ENCODE measurements at regions not wholly inside any gene's neighbourhood (a gene's known extent, or its start where the extent isn't known, plus 50 kb on each side); places are given as distances from the start of the nearest gene placed in this dataset.

- no peaks in the 10 kb centered on the region for H3K9me3 ChIP-seq (ENCODE audit: insufficient read depth in 2 of 2, low read depth in 1 of 2, low read length in 1 of 2)
- TF ChIP-seq POLR2A (IDR thresholded peaks at IDR 0.05; ENCODE audit: control extremely low read depth in 1 of 2, low read depth in 2 of 2, low read length in 2 of 2) = no peak
- TF ChIP-seq EZH2 (IDR thresholded peaks at IDR 0.05; ENCODE audit: low read depth, low read length, severe bottlenecking) = no peak
- TF ChIP-seq MAX (IDR thresholded peaks at IDR 0.05) = no peak
- no peak for TF ChIP-seq KDM4A (IDR thresholded peaks at IDR 0.05; ENCODE audit: low read depth, low read length, severe bottlenecking)
- no peak for TF ChIP-seq KDM5A (IDR thresholded peaks at IDR 0.05; ENCODE audit: low read length)
- no peak for TF ChIP-seq KDM1A (IDR thresholded peaks at IDR 0.05; ENCODE audit: borderline replicate concordance, low read length)
- H3K79me2 ChIP-seq (ENCODE audit: control insufficient read depth in 1 of 2, insufficient read depth in 2 of 2, low read length in 2 of 2) = peaks cover 3 to 27% of the 10 kb centered on the region in 2 experiments
- no peak overlapping the region for H4K5ac ChIP-seq (ENCODE audit: insufficient read length, low read depth, low read length)
- H4K8ac ChIP-seq (ENCODE audit: extremely low read depth, insufficient read depth, low read length) = no peak overlapping the region
- H3K23ac ChIP-seq (ENCODE audit: insufficient read length) = no peak overlapping the region
- no peak overlapping the region for H3K27ac ChIP-seq (ENCODE audit: low read depth, low read length)
- no peak overlapping the region for H2BK5ac ChIP-seq (ENCODE audit: low read depth, low read length)
- H4K91ac ChIP-seq (replicated peaks; ENCODE audit: insufficient read length, low read length) = no peak overlapping the region
- H2AFZ ChIP-seq (ENCODE audit: low read length) = no peak overlapping the region
- H3K23me2 ChIP-seq (ENCODE audit: low read depth, low read length) = peaks cover 4% of the 10 kb centered on the region
- H4K20me1 ChIP-seq (replicated peaks in 1 of 2; ENCODE audit: control insufficient read depth in 1 of 2, insufficient read depth in 2 of 2, low read length in 2 of 2) = peaks cover 7 to 15% of the 10 kb centered on the region in 2 experiments
- no peak overlapping the region for H2BK20ac ChIP-seq (ENCODE audit: low read length)
- peaks cover 0 to 2% (median 0%) of the 10 kb centered on the region in 4 experiments; a peak in 3 of 7 replicates for H3K4me1 ChIP-seq (replicated peaks in 1 of 4; ENCODE audit: control insufficient read depth in 3 of 4, insufficient read depth in 4 of 4, low read length in 3 of 4)
- no peak overlapping the region for H3K56ac ChIP-seq (replicated peaks; ENCODE audit: insufficient read length, low read depth, low read length)
- POLR2A ChIA-PET (ENCODE audit: partially characterized antibody) = interaction anchor here (1.7 kb wide), 1 partner anchor 24 kb away, joined by 5 read pairs; no protein-coding TSS in a partner anchor
- peaks cover 13% of the 10 kb centered on the region; the same call in 1 of the 2 replicates for H3K79me1 ChIP-seq (ENCODE audit: low read depth, low read length)
- no peak overlapping the region for H2BK15ac ChIP-seq (ENCODE audit: low read length)
- DNase-seq (ENCODE audit: low read depth in 1 of 2, low spot score in 2 of 2) = no peak
- no peak overlapping the region for H2BK12ac ChIP-seq (ENCODE audit: low read depth, low read length)
- no peaks in the 10 kb centered on the region for H3K27me3 ChIP-seq (replicated peaks in 1 of 4; ENCODE audit: control insufficient read depth in 3 of 4, extremely low read depth in 1 of 4, insufficient read depth in 3 of 4, low read length in 3 of 4)
- H3K4ac ChIP-seq (replicated peaks; ENCODE audit: insufficient read length, low read depth, low read length) = no peak overlapping the region
- H3K14ac ChIP-seq (ENCODE audit: insufficient read length) = no peak overlapping the region
- H3K4me2 ChIP-seq (ENCODE audit: insufficient read depth in 1 of 2, low read depth in 2 of 2, low read length in 2 of 2) = peak overlapping the region in 1 of 2 experiments; percentile 74; a peak in 1 of 4 replicates
- 0 out of 8 replicates have a peak overlapping the region, but pooled peaks of 1 of the 4 experiments have one; percentile 95 for H3K4me3 ChIP-seq (ENCODE audit: extremely low read depth in 1 of 4, insufficient read depth in 2 of 4, low read depth in 3 of 4, low read length in 4 of 4)
- no peak overlapping the region for H2BK120ac ChIP-seq (replicated peaks; ENCODE audit: low read depth, low read length)
- H3K9ac ChIP-seq (replicated peaks in 1 of 4; ENCODE audit: extremely low read depth in 1 of 4, low read depth in 3 of 4, low read length in 3 of 4) = no peak overlapping the region; a peak in 1 of 7 replicates
- CTCF ChIA-PET (ENCODE audit: partially characterized antibody) = interaction anchor here (0.9 to 1.3 kb wide), 3 partner anchors 24 to 119 kb away, joined by 3 to 4 read pairs (median 3); no protein-coding TSS in a partner anchor
- H3K18ac ChIP-seq (ENCODE audit: extremely low read depth, low read length) = no peak overlapping the region
- H3K36me3 ChIP-seq (ENCODE audit: control insufficient read depth in 2 of 4, insufficient read depth in 4 of 4, low read length in 3 of 4) = peaks cover 14 to 32% (median 24%) of the 10 kb centered on the region in 4 experiments; a peak in 6 of 8 replicates
- FAIRE-seq = no peak
- 87% methylated on average over 10 of the region's 10 CpGs; no CpG with 5 or more reads in 1 of the 2 experiments for WGBS, 2 experiments (ENCODE audit: extremely low coverage in 1 of 2, insufficient coverage in 1 of 2, insufficient read length in 1 of 2, insufficient replicate concordance in 2 of 2, low coverage in 1 of 2, low lambda C conversion rate in 2 of 2, missing lambda C conversion rate in 1 of 2)
- H2AK5ac ChIP-seq (ENCODE audit: low read depth, low read length) = no peak overlapping the region
These were observed 125.0 kb upstream of the ZNF746 start for GRCh38 chr7:149622444-149623210.

Data from H1 (cell line).